GM12891 (cell line): ENCODE measurements at regions not wholly inside any gene's neighbourhood (a gene's known extent, or its start where the extent isn't known, plus 50 kb on each side); places are given as distances from the start of the nearest gene placed in this dataset.

Experiments used
- POLR2A ChIP-seq: IDR thresholded peaks from 2 replicates; pipeline ENCODE4 v1.6.1; 2011; ENCODE audit warnings: low read depth, low read length, control low read depth
- POLR2AphosphoS5 ChIP-seq: IDR thresholded peaks from 2 replicates; pipeline ENCODE4 v1.6.1; 2011; ENCODE audit warnings: low read depth, low read length, control low read depth
- TAF1 ChIP-seq: IDR thresholded peaks from 2 replicates; pipeline ENCODE4 v1.6.1; 2011; ENCODE audit warnings: low read depth, low read length, control low read depth

DNA sequence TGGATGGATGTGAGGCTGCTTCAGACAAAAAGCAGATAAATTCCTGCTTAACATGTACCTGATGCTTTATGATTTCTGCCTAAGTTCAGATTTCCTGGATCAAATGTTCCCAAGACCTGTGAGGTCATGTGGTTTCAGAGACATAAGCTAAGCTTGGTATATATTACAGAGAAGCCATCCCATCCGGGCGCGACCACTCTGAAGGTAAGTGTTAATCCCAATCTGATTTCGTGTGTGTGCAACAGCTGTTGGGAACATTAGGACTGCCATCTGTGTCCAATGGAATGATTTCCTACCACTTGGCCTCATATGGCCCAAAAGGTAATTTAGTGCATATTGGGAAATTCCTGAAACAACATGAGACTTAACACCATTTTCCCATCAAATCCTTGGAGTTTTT is 199.1 kb downstream of the HS3ST3B1 start:
- TF ChIP-seq POLR2A (no peak), POLR2AphosphoS5 (no peak), TAF1 (no peak)
